ENCODE measurements at regions not wholly inside any gene's neighbourhood (a gene's known extent, or its start where the extent isn't known, plus 50 kb on each side); places are given as distances from the start of the nearest gene placed in this dataset.

GRCh38 chr1:163896001-163896400 lies 574.2 kb downstream of the NUF2 start:
- DNase-seq (ENCODE audit: insufficient read length, low spot score) = no peak
- TF ChIP-seq, protein P1, sequence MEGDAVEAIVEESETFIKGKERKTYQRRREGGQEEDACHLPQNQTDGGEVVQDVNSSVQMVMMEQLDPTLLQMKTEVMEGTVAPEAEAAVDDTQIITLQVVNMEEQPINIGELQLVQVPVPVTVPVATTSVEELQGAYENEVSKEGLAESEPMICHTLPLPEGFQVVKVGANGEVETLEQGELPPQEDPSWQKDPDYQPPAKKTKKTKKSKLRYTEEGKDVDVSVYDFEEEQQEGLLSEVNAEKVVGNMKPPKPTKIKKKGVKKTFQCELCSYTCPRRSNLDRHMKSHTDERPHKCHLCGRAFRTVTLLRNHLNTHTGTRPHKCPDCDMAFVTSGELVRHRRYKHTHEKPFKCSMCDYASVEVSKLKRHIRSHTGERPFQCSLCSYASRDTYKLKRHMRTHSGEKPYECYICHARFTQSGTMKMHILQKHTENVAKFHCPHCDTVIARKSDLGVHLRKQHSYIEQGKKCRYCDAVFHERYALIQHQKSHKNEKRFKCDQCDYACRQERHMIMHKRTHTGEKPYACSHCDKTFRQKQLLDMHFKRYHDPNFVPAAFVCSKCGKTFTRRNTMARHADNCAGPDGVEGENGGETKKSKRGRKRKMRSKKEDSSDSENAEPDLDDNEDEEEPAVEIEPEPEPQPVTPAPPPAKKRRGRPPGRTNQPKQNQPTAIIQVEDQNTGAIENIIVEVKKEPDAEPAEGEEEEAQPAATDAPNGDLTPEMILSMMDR (IDR thresholded peaks at IDR 0.05; ENCODE audit: insufficient read depth, missing control alignments) = no peak
- peak; percentile 90 for FAIRE-seq

GRCh38 chr1:163897412-163898155 lies 575.8 kb downstream of the NUF2 start:
- FAIRE-seq (peak; percentile 80), DNase-seq (ENCODE audit: insufficient read length, low spot score) (no peak)
- TF ChIP-seq, protein P1 (IDR thresholded peaks at IDR 0.05; ENCODE audit: insufficient read depth, missing control alignments) = no peak

- TF ChIP-seq, protein P1 (IDR thresholded peaks at IDR 0.05; ENCODE audit: insufficient read depth, missing control alignments) = no peak
- DNase-seq (ENCODE audit: insufficient read length, low spot score) (no peak), FAIRE-seq (peak; percentile 92)
Observed at GRCh38 chr1:163906283-163906682, 584.5 kb downstream of the NUF2 start.

GRCh38 chr1:163912170-163912884 lies 590.6 kb downstream of the NUF2 start:
- FAIRE-seq (peak; percentile 77), DNase-seq (ENCODE audit: insufficient read length, low spot score) (no peak)
- TF ChIP-seq, protein P1 (IDR thresholded peaks at IDR 0.05; ENCODE audit: insufficient read depth, missing control alignments) = no peak

DNA sequence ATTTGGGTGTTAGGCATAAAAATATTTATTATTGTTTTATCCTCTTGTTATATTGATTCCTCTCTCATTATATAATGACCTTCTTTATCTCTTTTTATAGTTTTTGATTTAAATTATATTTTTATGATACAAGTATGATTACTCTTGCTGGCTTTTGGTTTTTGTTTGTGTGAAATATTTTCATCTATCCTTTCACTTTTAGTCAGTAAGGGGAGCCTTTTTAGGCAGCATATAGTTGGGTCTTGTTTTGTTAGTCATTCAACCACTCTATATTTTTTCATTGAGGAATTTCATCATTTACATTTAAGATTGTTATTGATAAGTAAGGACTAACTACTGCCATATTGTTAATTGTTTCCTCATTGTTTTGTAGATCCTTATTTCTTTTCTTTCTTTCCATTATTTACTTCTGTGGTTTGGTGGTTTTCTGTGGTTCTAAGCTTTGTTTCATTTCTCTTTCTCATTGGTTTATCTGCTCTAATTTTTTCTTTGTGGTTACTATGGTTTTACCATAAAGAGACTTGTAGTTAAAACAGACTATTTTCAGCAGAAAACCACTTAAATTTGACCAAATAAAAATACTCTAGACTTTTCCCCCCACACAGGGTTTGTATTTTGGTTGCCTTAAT lies 593.1 kb downstream of the NUF2 start:
- DNase-seq (ENCODE audit: insufficient read length, low spot score) = no peak
- TF ChIP-seq, protein P1 (IDR thresholded peaks at IDR 0.05; ENCODE audit: insufficient read depth, missing control alignments) = no peak
- FAIRE-seq = peak; percentile 6

- DNase-seq (ENCODE audit: insufficient read length, low spot score) (no peak), FAIRE-seq (peak; percentile 48)
- TF ChIP-seq, protein P1 (IDR thresholded peaks at IDR 0.05; ENCODE audit: insufficient read depth, missing control alignments) = no peak
Observed at GRCh38 chr1:163922743-163923201, 601.0 kb downstream of the NUF2 start.

Measured in D721Med (cell line).